HuH-7 (cell line): ENCODE measurements at regions not wholly inside any gene's neighbourhood (a gene's known extent, or its start where the extent isn't known, plus 50 kb on each side); places are given as distances from the start of the nearest gene placed in this dataset.

Source experiments
- DNase-seq: peaks from one replicate; pipeline ENCODE4 v3.0.0; 2011; ENCODE audit warnings: low spot score

DNA sequence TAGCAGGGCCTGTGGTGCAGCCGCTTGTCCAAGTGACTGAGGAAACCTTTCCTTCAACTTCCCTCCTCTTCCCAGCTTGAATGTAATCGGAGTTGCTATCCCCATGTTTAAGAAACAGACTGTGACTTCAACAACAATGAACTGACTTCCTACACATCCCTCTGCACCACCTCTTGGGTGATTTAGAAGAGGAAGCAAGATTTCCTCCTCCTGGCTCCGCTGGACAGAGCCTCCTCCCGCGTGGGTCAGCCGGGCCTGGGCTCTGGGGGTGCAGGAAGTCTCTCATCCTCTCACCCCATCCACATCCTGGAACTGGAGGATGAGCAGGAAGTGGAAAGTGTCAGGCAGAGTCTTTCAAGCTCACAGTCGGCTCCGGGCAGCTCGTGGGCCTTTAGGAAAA lies 84.3 kb downstream of the GATA6 start:
- no peak for DNase-seq

DNA sequence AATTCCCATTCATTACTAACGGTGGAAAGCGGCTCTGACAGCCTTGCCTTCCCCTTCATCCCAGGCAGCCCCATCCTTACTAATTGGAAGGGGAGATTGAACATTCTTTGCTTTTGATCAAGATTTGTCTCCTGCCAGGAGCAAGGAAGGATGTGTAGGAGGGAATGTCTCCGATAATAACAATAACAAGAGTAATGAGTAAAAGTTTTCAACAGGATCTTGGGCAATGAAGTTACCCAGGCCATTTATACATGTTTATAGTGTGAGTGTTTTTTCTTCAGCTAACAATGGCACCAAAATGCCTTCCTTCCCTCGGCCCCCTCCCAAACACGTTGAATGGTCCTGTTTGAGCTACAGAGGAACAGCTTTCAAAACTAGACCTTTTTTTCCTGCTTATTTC lies 83.8 kb downstream of the GATA6 start:
- no peak for DNase-seq
